Mucosa of descending colon (tissue), 3 donors: ENCODE measurements at regions not wholly inside any gene's neighbourhood (a gene's known extent, or its start where the extent isn't known, plus 50 kb on each side); places are given as distances from the start of the nearest gene placed in this dataset.

Source experiments
- ATAC-seq: fragments of 200-7000 bp; cut with Tn5 transposase; one replicate; pipeline ENCODE4 v1.9.1; 2020; ENCODE audit warnings: mild to moderate bottlenecking, moderate library complexity
- DNase-seq, 3 donors: peaks; one replicate each; pipeline ENCODE4 v3.0.0-alpha.2; 2020
- H3K36me3 ChIP-seq: fragments of 200-600 bp; one replicate; pipeline ENCODE4 v1.8.0; 2021; ENCODE audit warnings: low read depth, mild to moderate bottlenecking
- H3K4me1 ChIP-seq: fragments of 200-600 bp; one replicate; pipeline ENCODE4 v1.8.0; 2021; ENCODE audit warnings: low read depth, mild to moderate bottlenecking
- H3K4me3 ChIP-seq: fragments of 200-600 bp; one replicate; pipeline ENCODE4 v1.8.0; 2021; ENCODE audit warnings: mild to moderate bottlenecking
- H3K9me3 ChIP-seq: fragments of 200-600 bp; one replicate; pipeline ENCODE4 v1.8.0; 2021; ENCODE audit warnings: mild to moderate bottlenecking
- CTCF ChIP-seq: fragments of 200-600 bp; IDR thresholded peaks from one replicate; pipeline ENCODE4 v1.8.0; 2022; ENCODE audit warnings: antibody characterized with exemption, mild to moderate bottlenecking
- intact Hi-C, 2 donors: fragments of 100-400 bp; cut with DNase I in 1 of 2; cut with micrococcal nuclease in 1 of 2; formaldehyde crosslinking; loops; one replicate each; pipeline versions ENCODE4 v1.11.0 to v1.11.1; 2022; cut with DNase I, micrococcal nuclease
- donor health status: DM: no; HTN: no; CAD: no; lungs with moderate emphysema.
- donor health status: DM: no; HTN: no; CAD: no.
- donor health status: DM: no; HTN: yes; CAD: no.

GRCh38 chr3:139202226-139202958, 141.4 kb upstream of the MRPS22 start:
- DNase-seq: peak; percentile 67 to 82 (median 81)
- intact Hi-C loops: loop anchor here in 1 of 2 donors (2.0 kb wide), 1 partner anchor 92 kb away; no protein-coding TSS in a partner anchor
- peak; percentile 97 for ATAC-seq
- peak; percentile 36 for TF ChIP-seq CTCF
- no peak overlapping the region for H3K4me3 ChIP-seq
- no peaks in the 10 kb centered on the region for H3K9me3 ChIP-seq
- no peaks in the 10 kb centered on the region for H3K36me3 ChIP-seq
- peaks cover 11% of the 10 kb centered on the region for H3K4me1 ChIP-seq

GRCh38 chr3:139202959-139203349, 140.9 kb upstream of the MRPS22 start:
- Histone ChIP-seq H3K9me3 (no peaks in the 10 kb centered on the region), H3K4me1 (peaks cover 11% of the 10 kb centered on the region), H3K36me3 (no peaks in the 10 kb centered on the region), H3K4me3 (no peak overlapping the region)
- TF ChIP-seq CTCF: no peak
- DNase-seq: no peak
- intact Hi-C loops: loop anchor here in 1 of 2 donors (2.0 kb wide), 1 partner anchor 92 kb away; no protein-coding TSS in a partner anchor
- no peak for ATAC-seq

- H3K9me3 ChIP-seq: no peaks in the 10 kb centered on the region
- ATAC-seq (no peak), DNase-seq (no peak)
- no peaks in the 10 kb centered on the region for H3K36me3 ChIP-seq
- H3K4me1 ChIP-seq: peaks cover 11% of the 10 kb centered on the region
- TF ChIP-seq CTCF: no peak
- H3K4me3 ChIP-seq: no peak overlapping the region
- intact Hi-C loops: loop anchor here in 1 of 2 donors (2.0 kb wide), 1 partner anchor 93 kb away; no protein-coding TSS in a partner anchor
These were observed 140.1 kb upstream of the MRPS22 start for GRCh38 chr3:139203752-139204151.

- ATAC-seq: no peak
- H3K4me3 ChIP-seq: no peak overlapping the region
- intact Hi-C loops: no loop called here
- H3K4me1 ChIP-seq: peaks cover 11% of the 10 kb centered on the region
- H3K9me3 ChIP-seq: no peaks in the 10 kb centered on the region
- H3K36me3 ChIP-seq: no peaks in the 10 kb centered on the region
- no peak for DNase-seq
- TF ChIP-seq CTCF: no peak
These were observed 139.1 kb upstream of the MRPS22 start for GRCh38 chr3:139204728-139205127.

GRCh38 chr3:139213936-139214335, 129.9 kb upstream of the MRPS22 start:
- H3K9me3 ChIP-seq: no peaks in the 10 kb centered on the region
- intact Hi-C loops: no loop called here
- H3K4me1 ChIP-seq: no peaks in the 10 kb centered on the region
- DNase-seq (no peak), ATAC-seq (no peak)
- H3K4me3 ChIP-seq: no peak overlapping the region
- H3K36me3 ChIP-seq: no peaks in the 10 kb centered on the region
- TF ChIP-seq CTCF: no peak
